T-helper 2 cell treated with Interferon-gamma antibody and Interleukin-4, amounts not matched to agents 100 ng/mL and 5 ng/mL, for 36 hours (primary cell): ENCODE measurements at regions not wholly inside any gene's neighbourhood (a gene's known extent, or its start where the extent isn't known, plus 50 kb on each side); places are given as distances from the start of the nearest gene placed in this dataset.

Source experiments
- intact Hi-C: fragments of 100-400 bp; cut with micrococcal nuclease; formaldehyde crosslinking; loops from one replicate; pipeline ENCODE4 v1.15.1; 2023

DNA sequence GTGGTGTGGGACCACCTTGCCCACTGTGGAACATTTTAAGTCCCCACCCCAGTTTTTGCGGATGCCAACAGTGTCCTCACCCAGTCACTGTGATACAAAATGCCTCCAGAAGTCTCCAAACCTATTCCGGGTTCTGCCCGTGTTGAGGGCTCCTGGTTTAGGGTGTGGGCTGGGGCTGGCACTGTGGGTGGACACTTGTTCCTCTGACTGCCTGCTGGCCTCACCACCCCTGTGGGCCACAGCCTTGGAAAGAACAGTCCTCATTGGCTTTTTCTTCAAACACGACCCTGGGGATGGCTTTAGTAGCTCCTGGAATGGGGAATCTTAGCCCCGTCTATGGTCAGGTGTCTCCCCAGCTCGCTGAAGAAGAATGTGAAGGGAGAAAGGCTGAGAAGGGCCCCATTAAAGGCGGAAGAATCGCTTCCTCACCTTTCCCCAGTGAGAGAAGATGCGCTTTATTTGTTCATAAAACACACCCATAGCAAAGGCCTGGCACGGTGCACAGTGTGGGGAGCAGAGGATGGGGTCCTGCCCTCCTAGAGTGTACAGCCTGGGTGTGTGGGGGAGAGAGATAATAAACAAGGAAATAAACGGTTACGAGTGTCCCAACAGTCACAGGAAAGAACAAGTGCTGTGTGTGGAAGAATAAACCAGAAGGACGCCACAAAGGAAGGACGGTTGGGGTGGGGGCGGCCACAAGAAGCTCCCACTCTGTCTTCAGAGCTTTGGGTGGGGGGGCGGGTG lies 56.3 kb upstream of the SLC22A11 start:
- intact Hi-C loops = no loop called here

DNA sequence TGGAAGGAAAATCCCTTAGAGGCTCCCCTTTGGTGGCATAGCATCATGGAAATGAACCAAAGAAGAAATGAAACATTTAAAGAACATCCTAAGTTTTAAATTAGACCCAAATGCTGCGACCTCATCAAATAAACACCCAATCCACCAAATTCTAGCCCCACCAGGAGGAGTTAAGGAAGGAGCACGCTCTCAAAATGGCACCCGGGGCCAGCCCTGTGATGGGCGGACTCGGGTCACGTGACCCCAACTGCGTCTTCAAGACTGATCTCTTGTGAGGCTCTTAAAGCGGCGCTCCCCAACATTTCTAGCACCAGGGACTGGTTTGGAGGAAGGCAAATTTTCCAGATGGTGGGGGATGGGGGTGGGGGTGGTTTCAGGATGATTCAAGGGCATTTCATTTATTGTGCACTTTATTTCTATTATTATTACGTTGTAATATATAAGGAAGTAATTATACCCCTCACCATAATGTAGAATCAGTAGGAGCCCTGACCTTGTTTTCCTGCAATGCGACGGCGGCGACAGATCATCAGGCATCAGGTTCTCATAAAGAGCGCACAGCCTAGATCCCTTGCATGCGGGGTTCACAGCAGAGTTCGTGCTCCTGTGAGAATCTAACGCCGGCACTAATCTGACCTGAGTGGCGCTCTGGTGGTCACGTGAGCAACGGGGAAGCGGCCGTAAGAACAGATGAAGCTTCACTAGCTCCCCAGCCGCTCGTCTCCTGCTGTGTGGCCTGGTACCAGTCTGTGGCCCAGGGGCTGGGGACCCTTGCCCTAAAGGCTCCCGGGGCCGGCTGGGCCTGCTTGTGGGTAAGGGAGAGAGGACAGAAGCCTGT lies 55.3 kb upstream of the SLC22A11 start:
- intact Hi-C loops = no loop called here

GRCh38 chr11:64501500-64502427 lies 54.0 kb upstream of the SLC22A11 start:
- intact Hi-C loops = no loop called here

DNA sequence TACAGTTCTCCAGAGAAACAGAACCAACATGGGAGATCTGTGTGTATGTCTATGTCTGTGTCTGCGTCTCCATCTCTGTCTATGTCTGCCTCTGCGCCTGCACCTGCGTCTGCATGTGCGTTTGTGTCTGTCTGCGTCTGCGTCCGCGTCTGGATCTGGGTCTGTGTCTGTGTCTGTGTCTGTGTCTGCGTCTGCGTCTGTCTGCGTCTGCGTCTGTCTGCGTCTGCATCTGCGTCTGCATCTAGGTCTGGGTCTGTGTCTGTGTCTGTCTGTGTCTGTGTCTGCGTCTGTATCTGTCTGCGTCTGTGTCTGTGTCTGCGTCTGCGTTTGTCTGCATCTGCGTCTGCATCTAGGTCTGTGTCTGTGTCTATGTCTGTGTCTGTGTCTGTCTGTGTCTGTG lies 53.1 kb upstream of the SLC22A11 start:
- intact Hi-C loops = no loop called here

- intact Hi-C loops = no loop called here
These were observed 52.5 kb upstream of the SLC22A11 start for GRCh38 chr11:64503186-64503753.

DNA sequence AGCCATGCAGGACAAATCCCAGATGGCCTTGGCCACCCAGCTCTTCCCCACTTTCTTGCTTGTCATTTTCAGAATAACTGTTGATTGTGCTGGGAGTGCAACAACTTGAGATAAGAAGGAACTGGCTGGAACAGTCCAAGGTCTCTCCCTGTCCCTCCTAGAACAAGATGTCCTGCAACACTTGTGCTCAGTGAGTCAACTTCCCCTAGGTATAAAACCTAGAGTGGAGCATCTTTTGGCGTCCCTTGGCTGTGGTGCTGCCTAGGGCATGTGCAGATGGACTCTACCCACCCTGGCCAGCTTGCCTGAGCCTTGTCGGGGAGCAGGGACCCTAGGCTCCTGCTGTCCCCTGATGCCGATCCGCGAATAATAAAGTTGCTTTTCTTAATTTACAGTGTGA lies 50.7 kb upstream of the SLC22A11 start:
- intact Hi-C loops = no loop called here
